HG02970 (cell line): ENCODE measurements at regions not wholly inside any gene's neighbourhood (a gene's known extent, or its start where the extent isn't known, plus 50 kb on each side); places are given as distances from the start of the nearest gene placed in this dataset.
A peak's percentile ranks its signal among the peaks of the same experiment; 100 is the strongest.

Experiments
- ATAC-seq: cut with Tn5 transposase; IDR thresholded peaks from one replicate; pipeline ENCODE4 v1.9.1; 2021; ENCODE audit warnings: mild to moderate bottlenecking, moderate library complexity, moderate number of reproducible peaks; ENCODE audit not compliant: unreplicated experiment, low FRiP score

DNA sequence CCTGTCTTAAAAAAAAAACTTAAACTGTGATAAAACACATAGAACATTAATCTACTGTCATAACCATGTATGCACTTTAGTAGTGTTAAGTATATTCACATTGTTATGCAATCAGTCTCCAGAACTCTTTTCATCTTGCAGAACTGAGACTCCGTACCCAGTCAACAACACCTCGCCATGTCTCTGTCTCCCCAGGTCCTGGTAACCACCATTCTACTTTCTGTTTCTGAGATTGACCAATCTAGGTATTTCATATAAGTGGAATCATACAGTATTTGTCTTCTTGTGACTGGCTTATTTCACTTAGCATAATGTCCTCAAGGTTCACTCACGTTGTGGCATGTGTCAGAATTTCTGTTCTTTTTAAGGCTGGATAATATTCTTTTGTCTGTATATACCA lies 290.8 kb upstream of the CXCR4 start:
- ATAC-seq, result no peak

- no peak for ATAC-seq
Measured at GRCh38 chr2:136407952-136408318, 290.0 kb upstream of the CXCR4 start.

DNA sequence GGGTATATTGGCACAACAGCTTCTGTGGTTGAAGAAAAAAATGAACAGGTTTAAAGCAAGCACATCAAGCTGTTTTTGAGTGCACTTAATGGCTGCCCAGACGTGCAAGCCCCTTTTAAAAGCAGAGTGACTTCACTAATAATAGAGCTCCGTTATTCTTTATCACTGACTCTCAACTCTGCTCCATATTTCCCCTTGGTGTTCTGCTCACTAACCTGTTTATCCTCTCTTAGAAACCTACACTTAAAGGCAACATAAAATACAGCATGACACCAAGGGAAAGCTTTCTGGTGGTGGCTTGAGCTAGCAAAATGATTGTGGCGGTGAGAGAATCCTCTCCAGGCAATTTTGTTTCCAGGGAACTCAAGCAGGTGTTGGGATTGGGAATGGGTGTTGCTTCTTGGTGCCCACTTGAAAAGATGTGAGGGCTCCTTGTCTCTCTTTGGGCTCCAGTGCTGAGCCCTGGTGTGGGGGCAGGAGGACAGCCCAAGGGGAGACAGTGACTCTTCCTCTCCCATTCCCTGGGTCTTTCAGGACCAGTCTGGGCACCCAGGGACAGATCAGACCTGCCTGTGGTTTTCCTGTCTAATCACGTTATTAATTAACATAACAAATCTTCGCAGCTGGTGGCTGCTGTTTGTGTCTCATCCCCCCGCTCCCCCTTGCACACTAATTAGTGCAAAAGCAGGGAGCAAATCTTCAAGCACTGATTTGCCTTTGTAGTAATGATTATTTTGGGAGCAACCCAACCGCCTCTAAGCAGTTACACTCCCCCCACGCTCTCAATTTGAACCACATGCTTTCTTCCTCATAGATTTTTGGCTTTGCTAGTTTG lies 289.4 kb upstream of the CXCR4 start:
- ATAC-seq, result no peak

- ATAC-seq, result no peak
Measured at GRCh38 chr2:136404925-136405324, 287.0 kb upstream of the CXCR4 start.

GRCh38 chr2:136404176-136404575 lies 286.2 kb upstream of the CXCR4 start:
- no peak for ATAC-seq

DNA sequence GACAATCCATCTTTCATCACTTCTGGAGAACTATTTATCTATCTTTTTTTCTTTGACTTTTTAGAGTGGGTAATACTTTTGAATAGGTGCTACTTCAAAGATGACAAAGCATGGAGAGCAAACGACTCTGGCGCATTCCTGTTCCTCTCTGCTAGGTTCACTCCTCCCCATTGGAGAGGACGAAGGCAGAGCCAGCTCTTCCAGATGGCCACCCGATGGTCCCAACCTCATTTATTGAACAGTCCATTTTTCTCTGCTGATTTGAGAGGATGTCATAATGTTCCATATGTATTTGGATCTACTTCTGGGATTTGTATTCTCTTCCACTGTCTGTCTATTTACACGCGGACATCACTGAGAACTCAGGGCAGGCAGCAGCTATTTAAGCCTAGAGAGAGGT lies 284.3 kb upstream of the CXCR4 start:
- ATAC-seq, result no peak

DNA sequence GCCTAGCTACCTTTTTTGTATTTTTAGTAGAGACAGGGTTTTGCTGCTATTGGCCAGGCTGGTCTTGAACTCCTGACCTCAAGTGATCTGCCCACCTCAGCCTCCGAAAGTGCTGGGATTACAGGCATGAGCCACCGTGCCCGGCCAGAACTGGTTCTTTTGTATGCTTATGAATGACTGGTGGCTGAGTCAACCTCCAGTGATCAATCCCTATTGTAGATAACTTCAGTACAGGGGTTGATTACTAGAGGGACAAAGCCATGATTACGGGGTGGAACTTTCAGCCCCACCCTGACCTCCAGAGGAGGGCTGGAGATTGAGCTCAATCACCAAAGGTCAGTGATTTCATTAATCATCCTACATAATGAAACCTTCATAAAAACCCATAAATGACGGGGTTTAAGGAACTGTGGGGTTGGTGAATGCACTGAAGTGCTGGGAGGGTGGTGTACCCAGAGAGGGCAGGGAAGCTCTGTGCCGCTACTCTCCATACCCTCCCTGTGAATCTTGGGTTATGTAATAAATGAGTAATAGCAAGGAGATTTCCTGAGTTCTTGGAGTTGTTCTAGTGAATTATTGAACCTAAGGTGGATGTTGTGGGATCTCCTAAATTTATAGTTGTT lies 281.8 kb upstream of the CXCR4 start:
- ATAC-seq, result no peak

- ATAC-seq, result no peak
Measured at GRCh38 chr2:136395582-136395981, 277.6 kb upstream of the CXCR4 start.

DNA sequence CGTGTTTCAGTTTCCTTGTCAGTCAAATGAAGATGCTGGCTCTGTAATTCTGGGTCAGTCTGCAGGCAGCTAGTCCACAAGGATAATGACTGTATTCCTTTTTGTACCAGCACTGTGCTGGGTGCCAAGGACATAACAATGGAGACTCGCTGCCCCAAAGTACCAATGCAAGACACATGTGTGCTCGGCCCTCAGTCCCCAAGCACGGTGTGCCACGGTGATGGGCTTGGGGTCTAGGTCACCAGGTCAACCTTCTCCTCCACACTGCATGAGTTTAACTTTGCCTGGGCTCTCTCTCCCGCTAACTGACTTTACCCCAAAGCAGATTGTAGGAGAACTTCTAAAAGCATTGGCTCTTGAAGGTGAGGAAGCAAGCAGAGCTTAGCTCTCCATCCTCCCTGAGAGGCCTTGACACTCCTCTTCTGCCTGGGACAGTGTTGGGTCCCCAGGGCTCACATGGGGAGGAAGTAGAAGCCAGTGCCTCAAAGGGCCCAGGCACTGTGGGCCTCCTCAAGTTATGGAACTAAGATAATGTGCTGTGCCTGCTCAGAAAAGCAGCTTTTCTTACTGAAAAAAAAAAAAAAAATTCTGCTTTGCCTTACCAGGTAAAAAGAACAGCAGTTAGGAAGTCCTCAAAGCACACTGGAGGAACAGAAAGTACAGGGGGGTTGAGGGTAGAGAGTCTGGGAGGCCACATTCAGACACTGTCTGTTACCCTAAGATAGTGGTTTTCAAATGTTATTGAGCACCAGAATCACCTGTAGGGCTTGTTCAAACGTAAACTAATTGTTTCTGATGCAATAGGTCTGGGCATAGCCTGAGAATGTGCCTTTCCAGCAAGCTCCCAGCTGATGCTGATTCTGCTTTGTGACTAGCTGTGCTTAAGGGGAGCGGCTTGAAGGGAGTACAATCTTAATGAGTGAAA lies 276.4 kb upstream of the CXCR4 start:
- no peak for ATAC-seq

- no peak for ATAC-seq
Measured at GRCh38 chr2:136393514-136393913, 275.6 kb upstream of the CXCR4 start.

GRCh38 chr2:136392897-136393505 lies 275.1 kb upstream of the CXCR4 start:
- no peak for ATAC-seq

- ATAC-seq, result peak; percentile 75
Measured at GRCh38 chr2:136389809-136390208, 271.9 kb upstream of the CXCR4 start.

DNA sequence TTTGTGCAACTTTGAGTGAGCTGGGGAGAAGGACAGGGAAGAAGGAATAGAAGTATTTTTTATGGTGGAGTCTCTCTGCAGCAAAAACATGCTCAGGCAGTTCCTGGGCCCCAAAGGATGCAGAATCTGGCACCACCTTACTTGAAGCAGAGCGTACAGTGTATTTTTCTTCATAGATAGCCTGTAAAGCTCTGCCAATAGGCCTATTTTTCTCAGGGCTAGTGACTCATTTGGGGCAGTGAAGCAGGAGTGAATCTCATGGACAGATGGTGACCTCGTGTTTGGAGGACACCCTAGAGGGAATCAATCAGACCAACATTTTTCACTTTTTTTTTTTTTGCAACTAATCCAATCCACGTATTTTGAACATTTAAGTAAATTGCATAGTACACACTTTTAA lies 268.1 kb upstream of the CXCR4 start:
- no peak for ATAC-seq

- no peak for ATAC-seq
Measured at GRCh38 chr2:136384531-136385303, 266.8 kb upstream of the CXCR4 start.

DNA sequence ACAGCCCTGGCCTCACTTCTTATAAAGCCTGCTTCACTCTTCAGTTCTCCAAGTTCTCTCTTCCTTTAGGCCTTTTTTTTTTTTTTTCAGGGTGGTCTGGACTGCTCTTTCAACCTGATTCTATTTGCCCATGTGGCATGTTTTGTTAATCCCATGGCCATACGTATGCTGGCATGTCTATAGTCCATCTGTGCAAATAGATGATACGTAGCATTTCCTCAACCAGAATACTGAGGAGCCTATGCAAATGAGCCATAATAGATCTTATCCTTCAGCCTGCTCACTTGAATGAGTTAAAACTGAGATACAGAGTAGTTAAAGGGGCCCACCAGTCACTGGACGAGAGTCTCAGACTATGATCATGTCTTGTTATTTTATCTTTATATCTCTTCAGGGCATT lies 265.2 kb upstream of the CXCR4 start:
- ATAC-seq, result no peak

GRCh38 chr2:136381722-136382633 lies 264.0 kb upstream of the CXCR4 start:
- ATAC-seq, result peak; percentile 76

GRCh38 chr2:136381245-136381644 lies 263.3 kb upstream of the CXCR4 start:
- no peak for ATAC-seq

DNA sequence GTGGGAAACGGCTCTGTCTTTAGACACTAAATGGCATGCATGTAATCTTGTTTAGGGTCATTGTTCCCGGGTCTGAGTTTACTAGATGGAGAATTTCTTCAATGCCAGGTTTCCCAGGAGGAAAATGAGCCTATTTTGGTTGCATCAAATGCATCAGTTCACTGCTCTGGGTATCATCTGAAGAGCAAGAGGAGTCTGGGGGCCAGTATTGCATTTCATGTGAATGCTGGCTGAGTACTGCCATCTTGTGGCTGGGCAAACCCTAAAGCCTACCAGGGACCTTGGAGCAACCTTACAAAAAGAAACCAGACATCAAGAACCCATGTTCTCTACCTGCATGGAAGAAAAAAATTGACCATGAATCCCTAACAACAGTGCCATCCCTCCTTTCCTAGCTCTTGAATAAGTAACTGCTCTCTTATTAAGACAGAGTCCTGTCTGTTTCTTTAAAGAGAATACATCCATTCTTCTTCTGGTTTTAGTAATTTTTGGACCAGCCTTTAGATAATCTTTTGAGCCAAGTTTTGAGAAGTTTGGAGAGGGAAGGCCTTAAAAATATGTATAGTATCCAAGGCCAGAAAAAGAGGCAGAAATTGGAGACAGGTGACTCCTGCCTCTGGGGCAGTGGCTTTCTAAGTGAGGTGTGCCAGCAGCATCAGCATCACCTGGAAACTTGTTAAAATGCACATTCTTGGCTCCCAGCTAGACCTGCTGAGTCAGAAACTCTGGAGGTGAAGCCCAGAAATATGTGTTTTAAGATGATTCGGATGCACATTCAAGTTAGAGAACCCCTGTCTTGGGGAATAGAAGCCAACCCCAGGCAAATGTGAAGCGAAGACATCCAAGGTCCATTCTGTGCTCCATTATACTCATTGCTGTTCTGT lies 261.0 kb upstream of the CXCR4 start:
- no peak for ATAC-seq
